CD14-positive monocyte (primary cell): ENCODE measurements at regions not wholly inside any gene's neighbourhood (a gene's known extent, or its start where the extent isn't known, plus 50 kb on each side); places are given as distances from the start of the nearest gene placed in this dataset.

Source experiments
- DNase-seq, 3 donors: peaks; one replicate each; pipeline ENCODE4 v3.0.0-alpha.2; 2011 to 2022
- H2AFZ ChIP-seq: 2 replicates; pipeline ENCODE4 v1.6.0; 2012; ENCODE audit warnings: mild to moderate bottlenecking, low read depth, low read length, inconsistent platforms; ENCODE audit not compliant: insufficient read depth, poor library complexity, severe bottlenecking
- H3K27ac ChIP-seq, 2 donors: 1 replicate in 1 of 2; 2 replicates in 1 of 2; pipeline ENCODE4 v1.5.1; 2012 to 2013; ENCODE audit warnings: low read length in 2 of 2, control low read depth in 1 of 2, inconsistent platforms in 1 of 2, low read depth in 1 of 2, mild to moderate bottlenecking in 1 of 2
- H3K27me3 ChIP-seq, 2 donors: one replicate each; pipeline versions ENCODE4 v1.6.0 to v1.6.1; 2011 to 2013; ENCODE audit warnings: low read length in 2 of 2; ENCODE audit not compliant: control insufficient read depth in 2 of 2, insufficient read depth in 2 of 2
- H3K36me3 ChIP-seq, 2 donors: replicated peaks in 1 of 2; 1 replicate in 1 of 2; 2 replicates in 1 of 2; pipeline versions ENCODE4 v1.5.1 to v1.6.1; 2012 to 2013; ENCODE audit warnings: low read length in 2 of 2, control low read depth in 1 of 2, inconsistent platforms in 1 of 2, mild to moderate bottlenecking in 1 of 2; ENCODE audit not compliant: insufficient read depth in 2 of 2, control insufficient read depth in 1 of 2
- H3K4me1 ChIP-seq, 2 donors: 1 replicate in 1 of 2; 2 replicates in 1 of 2; pipeline versions ENCODE4 v1.5.1 to v1.6.1; 2012 to 2013; ENCODE audit warnings: low read length in 2 of 2, control low read depth in 1 of 2, inconsistent platforms in 1 of 2, mild to moderate bottlenecking in 1 of 2, moderate library complexity in 1 of 2; ENCODE audit not compliant: insufficient read depth in 2 of 2, control insufficient read depth in 1 of 2
- H3K4me2 ChIP-seq: replicated peaks from 2 replicates; pipeline ENCODE3; 2012; ENCODE audit warnings: low read length, moderate library complexity, mild to moderate bottlenecking; ENCODE audit not compliant: poor library complexity, severe bottlenecking; ENCODE audit errors: extremely low read depth
- H3K4me3 ChIP-seq, 3 experiments: fragments of 200-600 bp in 1 of 3; sonication (generic) in 1 of 3; replicated peaks in 1 of 3; 1 replicate in 2 of 3; 2 replicates in 1 of 3; pipeline ENCODE4 v1.5.1; 2011 to 2013; ENCODE audit warnings: low read length in 3 of 3, mild to moderate bottlenecking in 3 of 3, control low read depth in 2 of 3, low read depth in 2 of 3, inconsistent platforms in 1 of 3, moderate library complexity in 1 of 3
- H3K79me2 ChIP-seq: 2 replicates; pipeline ENCODE4 v1.6.0; 2012; ENCODE audit warnings: mild to moderate bottlenecking, control low read depth, inconsistent platforms, low read length, moderate library complexity; ENCODE audit not compliant: insufficient read depth
- H3K9ac ChIP-seq: 2 replicates; pipeline ENCODE4 v1.6.0; 2017; ENCODE audit warnings: low read length, mild to moderate bottlenecking; ENCODE audit not compliant: insufficient read depth, poor library complexity, severe bottlenecking
- H3K9me3 ChIP-seq, 2 donors: replicated peaks in 1 of 2; 1 replicate in 1 of 2; 2 replicates in 1 of 2; pipeline versions ENCODE4 v1.5.1 to v1.6.1; 2012 to 2013; ENCODE audit warnings: low read length in 2 of 2, control low read depth in 1 of 2; ENCODE audit not compliant: control insufficient read depth in 1 of 2, insufficient read depth in 1 of 2
- H4K20me1 ChIP-seq: 2 replicates; pipeline ENCODE4 v1.6.0; 2012; ENCODE audit warnings: mild to moderate bottlenecking, low read length, control low read depth, moderate library complexity; ENCODE audit not compliant: insufficient read depth
- H3K27ac Mint-ChIP-seq, 7 donors: one replicate each; pipeline ENCODE4 v1.8.0; 2020; ENCODE audit warnings: mild to moderate bottlenecking in 7 of 7, mixed read lengths in 7 of 7, moderate library complexity in 6 of 7, inconsistent platforms in 2 of 7
- H3K27me3 Mint-ChIP-seq, 3 donors: one replicate each; pipeline ENCODE4 v1.8.0; 2021 to 2022; ENCODE audit warnings: low read depth in 3 of 3, mild to moderate bottlenecking in 3 of 3, mixed read lengths in 3 of 3, moderate library complexity in 3 of 3, inconsistent platforms in 1 of 3
- H3K36me3 Mint-ChIP-seq, 2 donors: one replicate each; pipeline ENCODE4 v1.8.0; 2020; ENCODE audit warnings: mixed read lengths in 2 of 2, inconsistent platforms in 1 of 2, mild to moderate bottlenecking in 1 of 2
- H3K4me1 Mint-ChIP-seq: one replicate; pipeline ENCODE4 v1.8.0; 2020; ENCODE audit warnings: mild to moderate bottlenecking, mixed read lengths
- H3K4me3 Mint-ChIP-seq, 2 donors: one replicate each; pipeline ENCODE4 v1.8.0; 2020; ENCODE audit warnings: mild to moderate bottlenecking in 2 of 2, mixed read lengths in 2 of 2, moderate library complexity in 1 of 2
- H3K9me3 Mint-ChIP-seq, 7 donors: one replicate each; pipeline ENCODE4 v1.8.0; 2020 to 2022; ENCODE audit warnings: mixed read lengths in 7 of 7, mild to moderate bottlenecking in 6 of 7, moderate library complexity in 6 of 7, inconsistent platforms in 2 of 7
- WGBS: methylation state at CpG from one replicate; pipeline ENCODE4 v1.1.5; 2013; ENCODE audit warnings: missing lambda C conversion rate; ENCODE audit not compliant: insufficient coverage; 5-methylcytosine and 5-hydroxymethylcytosine counted together
- intact Hi-C, 2 donors: fragments of 100-400 bp; cut with micrococcal nuclease; formaldehyde crosslinking; loops; one replicate each; pipeline versions ENCODE4 v1.15.0 to v1.15.1; 2023
- TF ChIP-seq, protein P1 (sequence below): fragments of 200-600 bp; IDR thresholded peaks from one replicate; pipeline ENCODE4 v1.8.0; 2022; ENCODE audit warnings: antibody characterized with exemption, mild to moderate bottlenecking

DNA sequence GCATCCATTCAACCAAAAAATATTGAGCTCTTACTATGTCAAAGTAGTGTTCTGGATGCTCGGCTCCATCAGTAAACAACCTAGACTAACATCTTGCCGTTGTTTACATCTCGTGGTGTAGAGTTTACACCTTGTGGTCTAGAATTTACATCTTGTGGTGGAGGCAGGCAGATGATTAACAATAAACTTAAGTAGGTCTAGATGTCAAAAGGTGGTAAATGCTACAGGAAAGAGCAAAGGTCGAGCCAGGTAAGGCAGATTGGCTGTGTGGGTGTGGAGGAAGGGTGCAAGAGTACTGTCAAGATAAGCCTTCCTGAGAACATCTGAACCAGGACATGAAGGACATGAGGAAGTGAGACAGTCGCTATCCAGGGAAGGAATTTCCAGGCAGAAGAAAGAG is 88.4 kb upstream of the ESR1 start:
- Histone ChIP-seq H3K27me3 (no peaks in the 10 kb centered on the region), H3K4me1 (no peaks in the 10 kb centered on the region), H3K9me3 (no peaks in the 10 kb centered on the region), H3K79me2 (no peaks in the 10 kb centered on the region), H3K27ac (no peak overlapping the region), H2AFZ (no peak overlapping the region), H3K4me2 (no peak overlapping the region), H3K4me3 (no peak overlapping the region), H4K20me1 (no peaks in the 10 kb centered on the region), H3K36me3 (no peaks in the 10 kb centered on the region), H3K9ac (no peak overlapping the region)
- H3K4me3 Mint-ChIP-seq = no peak overlapping the region
- DNase-seq = no peak
- peaks cover 5% of the 10 kb centered on the region for H3K4me1 Mint-ChIP-seq
- no peaks in the 10 kb centered on the region for H3K36me3 Mint-ChIP-seq
- intact Hi-C loops = no loop called here
- 96% methylated on average over 2 of the region's 5 CpGs for WGBS
- TF ChIP-seq, protein P1, sequence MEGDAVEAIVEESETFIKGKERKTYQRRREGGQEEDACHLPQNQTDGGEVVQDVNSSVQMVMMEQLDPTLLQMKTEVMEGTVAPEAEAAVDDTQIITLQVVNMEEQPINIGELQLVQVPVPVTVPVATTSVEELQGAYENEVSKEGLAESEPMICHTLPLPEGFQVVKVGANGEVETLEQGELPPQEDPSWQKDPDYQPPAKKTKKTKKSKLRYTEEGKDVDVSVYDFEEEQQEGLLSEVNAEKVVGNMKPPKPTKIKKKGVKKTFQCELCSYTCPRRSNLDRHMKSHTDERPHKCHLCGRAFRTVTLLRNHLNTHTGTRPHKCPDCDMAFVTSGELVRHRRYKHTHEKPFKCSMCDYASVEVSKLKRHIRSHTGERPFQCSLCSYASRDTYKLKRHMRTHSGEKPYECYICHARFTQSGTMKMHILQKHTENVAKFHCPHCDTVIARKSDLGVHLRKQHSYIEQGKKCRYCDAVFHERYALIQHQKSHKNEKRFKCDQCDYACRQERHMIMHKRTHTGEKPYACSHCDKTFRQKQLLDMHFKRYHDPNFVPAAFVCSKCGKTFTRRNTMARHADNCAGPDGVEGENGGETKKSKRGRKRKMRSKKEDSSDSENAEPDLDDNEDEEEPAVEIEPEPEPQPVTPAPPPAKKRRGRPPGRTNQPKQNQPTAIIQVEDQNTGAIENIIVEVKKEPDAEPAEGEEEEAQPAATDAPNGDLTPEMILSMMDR = no peak
- peaks cover under 1 to 11% (median 4%) of the 10 kb centered on the region in 7 donors for H3K9me3 Mint-ChIP-seq
- H3K27me3 Mint-ChIP-seq = no peaks in the 10 kb centered on the region
- no peak overlapping the region for H3K27ac Mint-ChIP-seq

DNA sequence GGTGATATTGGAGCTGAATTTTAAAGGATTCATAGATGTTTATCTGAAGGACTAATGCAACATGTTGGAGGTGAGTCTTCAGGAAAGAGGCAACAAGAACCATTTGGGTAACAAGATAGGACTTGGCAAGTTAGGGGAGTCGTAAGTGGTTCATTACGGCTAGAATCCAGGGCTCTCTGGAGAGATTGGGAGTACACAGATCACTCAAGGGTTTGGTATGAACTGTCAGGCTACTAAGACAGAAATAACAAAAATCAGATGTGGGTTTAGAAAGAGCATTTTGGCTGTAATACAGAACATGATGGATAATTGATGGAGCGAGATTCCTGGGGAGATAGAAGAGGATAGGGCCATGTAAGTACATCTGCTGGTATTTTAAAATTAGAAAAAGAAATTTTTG is 86.3 kb upstream of the ESR1 start:
- Histone ChIP-seq H3K9ac (no peak overlapping the region), H4K20me1 (no peaks in the 10 kb centered on the region), H3K27ac (no peak overlapping the region), H3K4me1 (no peaks in the 10 kb centered on the region), H3K4me3 (no peak overlapping the region), H3K36me3 (no peaks in the 10 kb centered on the region), H3K4me2 (no peak overlapping the region), H3K79me2 (no peaks in the 10 kb centered on the region), H2AFZ (no peak overlapping the region), H3K27me3 (no peaks in the 10 kb centered on the region), H3K9me3 (no peaks in the 10 kb centered on the region)
- TF ChIP-seq, protein P1 = no peak
- H3K27me3 Mint-ChIP-seq = no peaks in the 10 kb centered on the region
- H3K4me3 Mint-ChIP-seq = no peak overlapping the region
- H3K9me3 Mint-ChIP-seq = peaks cover 0 to 2% (median 0%) of the 10 kb centered on the region in 7 donors
- H3K36me3 Mint-ChIP-seq = no peaks in the 10 kb centered on the region
- DNase-seq = no peak
- peaks cover 5% of the 10 kb centered on the region for H3K4me1 Mint-ChIP-seq
- intact Hi-C loops = no loop called here
- 91% methylated on average over 2 of the region's 3 CpGs for WGBS
- no peak overlapping the region for H3K27ac Mint-ChIP-seq
